ENCODE measurements at regions not wholly inside any gene's neighbourhood (a gene's known extent, or its start where the extent isn't known, plus 50 kb on each side); places are given as distances from the start of the nearest gene placed in this dataset.

- FAIRE-seq (no peak), DNase-seq (ENCODE audit: insufficient read length, low spot score) (no peak)
- TF ChIP-seq, protein P1, sequence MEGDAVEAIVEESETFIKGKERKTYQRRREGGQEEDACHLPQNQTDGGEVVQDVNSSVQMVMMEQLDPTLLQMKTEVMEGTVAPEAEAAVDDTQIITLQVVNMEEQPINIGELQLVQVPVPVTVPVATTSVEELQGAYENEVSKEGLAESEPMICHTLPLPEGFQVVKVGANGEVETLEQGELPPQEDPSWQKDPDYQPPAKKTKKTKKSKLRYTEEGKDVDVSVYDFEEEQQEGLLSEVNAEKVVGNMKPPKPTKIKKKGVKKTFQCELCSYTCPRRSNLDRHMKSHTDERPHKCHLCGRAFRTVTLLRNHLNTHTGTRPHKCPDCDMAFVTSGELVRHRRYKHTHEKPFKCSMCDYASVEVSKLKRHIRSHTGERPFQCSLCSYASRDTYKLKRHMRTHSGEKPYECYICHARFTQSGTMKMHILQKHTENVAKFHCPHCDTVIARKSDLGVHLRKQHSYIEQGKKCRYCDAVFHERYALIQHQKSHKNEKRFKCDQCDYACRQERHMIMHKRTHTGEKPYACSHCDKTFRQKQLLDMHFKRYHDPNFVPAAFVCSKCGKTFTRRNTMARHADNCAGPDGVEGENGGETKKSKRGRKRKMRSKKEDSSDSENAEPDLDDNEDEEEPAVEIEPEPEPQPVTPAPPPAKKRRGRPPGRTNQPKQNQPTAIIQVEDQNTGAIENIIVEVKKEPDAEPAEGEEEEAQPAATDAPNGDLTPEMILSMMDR (IDR thresholded peaks at IDR 0.05; ENCODE audit: insufficient read depth, missing control alignments): no peak
Measured at GRCh38 chr1:30475966-30476365, 247.4 kb downstream of the MATN1 start.

DNA sequence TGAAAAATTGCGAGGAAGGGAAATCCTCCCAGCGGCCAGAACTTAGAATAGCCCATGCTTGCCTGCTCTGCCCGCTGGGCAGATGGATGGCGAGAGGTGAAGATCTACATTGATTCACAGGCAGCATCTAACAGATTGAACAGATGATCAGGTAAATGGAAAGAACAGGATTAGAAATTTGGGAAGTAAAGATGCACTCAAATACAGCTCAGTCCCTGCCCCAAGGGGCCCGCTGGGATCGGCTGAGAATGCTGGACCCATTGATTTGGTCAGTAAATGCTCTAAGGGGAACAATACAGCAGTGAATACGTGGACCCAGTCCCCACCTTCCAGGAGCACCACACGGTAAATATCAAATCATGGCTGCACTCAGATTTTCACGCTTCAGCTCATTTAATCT lies 248.2 kb downstream of the MATN1 start:
- FAIRE-seq (no peak), DNase-seq (ENCODE audit: insufficient read length, low spot score) (no peak)
- TF ChIP-seq, protein P1 (IDR thresholded peaks at IDR 0.05; ENCODE audit: insufficient read depth, missing control alignments): no peak

- DNase-seq (ENCODE audit: insufficient read length, low spot score) (no peak), FAIRE-seq (no peak)
- TF ChIP-seq, protein P1 (IDR thresholded peaks at IDR 0.05; ENCODE audit: insufficient read depth, missing control alignments): no peak
Measured at GRCh38 chr1:30474818-30475200, 248.6 kb downstream of the MATN1 start.

GRCh38 chr1:30473922-30474817 lies 249.2 kb downstream of the MATN1 start:
- TF ChIP-seq, protein P1 (IDR thresholded peaks at IDR 0.05; ENCODE audit: insufficient read depth, missing control alignments): no peak
- no peak for FAIRE-seq
- DNase-seq (ENCODE audit: insufficient read length, low spot score): no peak

- DNase-seq (ENCODE audit: insufficient read length, low spot score) (no peak), FAIRE-seq (no peak)
- TF ChIP-seq, protein P1 (IDR thresholded peaks at IDR 0.05; ENCODE audit: insufficient read depth, missing control alignments): no peak
Measured at GRCh38 chr1:30472526-30472925, 250.9 kb downstream of the MATN1 start.

GRCh38 chr1:30472009-30472408 lies 251.4 kb downstream of the MATN1 start:
- no peak for FAIRE-seq
- TF ChIP-seq, protein P1 (IDR thresholded peaks at IDR 0.05; ENCODE audit: insufficient read depth, missing control alignments): no peak
- DNase-seq (ENCODE audit: insufficient read length, low spot score): no peak

- TF ChIP-seq, protein P1 (IDR thresholded peaks at IDR 0.05; ENCODE audit: insufficient read depth, missing control alignments): no peak
- FAIRE-seq (no peak), DNase-seq (ENCODE audit: insufficient read length, low spot score) (no peak)
Measured at GRCh38 chr1:30471307-30471706, 252.1 kb downstream of the MATN1 start.

Data from D721Med (cell line).